KMS-11 (cell line): ENCODE measurements at regions not wholly inside any gene's neighbourhood (a gene's known extent, or its start where the extent isn't known, plus 50 kb on each side); places are given as distances from the start of the nearest gene placed in this dataset.

ENCODE experiments used
- H2AFZ ChIP-seq: fragments of 200-600 bp; sonication (generic); 2 replicates; pipeline ENCODE4 v1.6.1; 2016; ENCODE audit warnings: antibody characterized with exemption, mixed run types, low read depth
- H3K27ac ChIP-seq: fragments of 200-600 bp; sonication (generic); 2 replicates; pipeline ENCODE4 v1.6.1; 2016; ENCODE audit warnings: mild to moderate bottlenecking, mixed run types
- H3K27me3 ChIP-seq: fragments of 200-600 bp; sonication (generic); 2 replicates; pipeline ENCODE4 v1.6.1; 2017; ENCODE audit warnings: mild to moderate bottlenecking, low read depth, mixed run types, moderate library complexity; ENCODE audit not compliant: insufficient read depth
- H3K36me3 ChIP-seq: fragments of 200-600 bp; sonication (generic); 2 replicates; pipeline ENCODE4 v1.6.1; 2017; ENCODE audit warnings: mild to moderate bottlenecking, mixed run types; ENCODE audit not compliant: insufficient read depth
- H3K4me1 ChIP-seq: fragments of 200-600 bp; sonication (generic); 2 replicates; pipeline ENCODE4 v1.6.1; 2016; ENCODE audit warnings: mild to moderate bottlenecking, low read depth, mixed run types; ENCODE audit not compliant: poor library complexity, severe bottlenecking
- H3K4me2 ChIP-seq: fragments of 200-600 bp; sonication (generic); 2 replicates; pipeline ENCODE4 v1.7.0; 2016; ENCODE audit warnings: mild to moderate bottlenecking, mixed run types
- H3K4me3 ChIP-seq: fragments of 200-600 bp; sonication (generic); IDR thresholded peaks from 2 replicates; pipeline ENCODE4 v1.6.1; 2017; ENCODE audit warnings: low read depth, low read length, mixed read lengths; ENCODE audit not compliant: insufficient read depth
- H3K79me2 ChIP-seq: fragments of 200-600 bp; sonication (generic); 2 replicates; pipeline ENCODE4 v1.6.1; 2016; ENCODE audit warnings: low read depth, mixed run types; ENCODE audit not compliant: insufficient read depth
- H3K9ac ChIP-seq: fragments of 200-600 bp; sonication (generic); 2 replicates; pipeline ENCODE4 v1.6.1; 2016; ENCODE audit warnings: mild to moderate bottlenecking, mixed run types
- H4K20me1 ChIP-seq: fragments of 200-600 bp; sonication (generic); 2 replicates; pipeline ENCODE4 v1.6.1; 2016; ENCODE audit warnings: mild to moderate bottlenecking, mixed run types; ENCODE audit not compliant: insufficient read depth
- TF ChIP-seq, protein P1 (sequence below): fragments of 200-600 bp; sonication (generic); conservative IDR thresholded peaks from 2 replicates; pipeline ENCODE4 v1.6.1; 2017; ENCODE audit warnings: low read depth, mild to moderate bottlenecking, antibody characterized with exemption, low read length, moderate library complexity, mixed read lengths

DNA sequence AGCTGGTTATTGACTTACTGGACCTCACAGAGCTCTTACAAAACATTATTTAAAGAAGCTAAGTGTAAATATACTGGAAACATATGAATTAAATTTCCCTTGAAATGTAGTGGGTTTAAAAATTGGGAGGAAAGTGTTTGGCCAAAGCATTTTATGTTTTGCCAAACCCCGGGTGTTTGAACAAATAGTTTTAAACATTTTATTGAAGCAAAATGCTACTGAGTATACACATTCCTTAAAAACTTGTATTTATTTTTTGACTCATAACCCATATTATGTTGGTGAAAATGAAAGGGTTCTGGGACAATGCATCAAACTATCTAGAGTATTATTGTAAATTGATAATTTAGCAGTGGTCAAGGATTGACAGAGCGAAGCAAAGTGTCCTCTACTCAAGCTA, 1048.5 kb downstream of the SLC6A15 start:
- TF ChIP-seq, protein P1, sequence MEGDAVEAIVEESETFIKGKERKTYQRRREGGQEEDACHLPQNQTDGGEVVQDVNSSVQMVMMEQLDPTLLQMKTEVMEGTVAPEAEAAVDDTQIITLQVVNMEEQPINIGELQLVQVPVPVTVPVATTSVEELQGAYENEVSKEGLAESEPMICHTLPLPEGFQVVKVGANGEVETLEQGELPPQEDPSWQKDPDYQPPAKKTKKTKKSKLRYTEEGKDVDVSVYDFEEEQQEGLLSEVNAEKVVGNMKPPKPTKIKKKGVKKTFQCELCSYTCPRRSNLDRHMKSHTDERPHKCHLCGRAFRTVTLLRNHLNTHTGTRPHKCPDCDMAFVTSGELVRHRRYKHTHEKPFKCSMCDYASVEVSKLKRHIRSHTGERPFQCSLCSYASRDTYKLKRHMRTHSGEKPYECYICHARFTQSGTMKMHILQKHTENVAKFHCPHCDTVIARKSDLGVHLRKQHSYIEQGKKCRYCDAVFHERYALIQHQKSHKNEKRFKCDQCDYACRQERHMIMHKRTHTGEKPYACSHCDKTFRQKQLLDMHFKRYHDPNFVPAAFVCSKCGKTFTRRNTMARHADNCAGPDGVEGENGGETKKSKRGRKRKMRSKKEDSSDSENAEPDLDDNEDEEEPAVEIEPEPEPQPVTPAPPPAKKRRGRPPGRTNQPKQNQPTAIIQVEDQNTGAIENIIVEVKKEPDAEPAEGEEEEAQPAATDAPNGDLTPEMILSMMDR = no peak
- Histone ChIP-seq H3K36me3 (no peaks in the 10 kb centered on the region), H3K4me1 (peaks cover 7% of the 10 kb centered on the region), H4K20me1 (no peaks in the 10 kb centered on the region), H3K4me3 (no peak overlapping the region), H2AFZ (no peak overlapping the region), H3K79me2 (no peaks in the 10 kb centered on the region), H3K4me2 (no peak overlapping the region), H3K9ac (no peak overlapping the region), H3K27me3 (no peaks in the 10 kb centered on the region), H3K27ac (no peak overlapping the region)

GRCh38 chr12:83859021-83859420, 1053.6 kb downstream of the SLC6A15 start:
- H3K79me2 ChIP-seq = no peaks in the 10 kb centered on the region
- no peak overlapping the region for H3K27ac ChIP-seq
- no peak overlapping the region for H3K9ac ChIP-seq
- H2AFZ ChIP-seq = no peak overlapping the region
- no peaks in the 10 kb centered on the region for H3K36me3 ChIP-seq
- H3K4me1 ChIP-seq = no peaks in the 10 kb centered on the region
- H3K4me3 ChIP-seq = no peak overlapping the region
- TF ChIP-seq, protein P1 = no peak
- H3K27me3 ChIP-seq = no peaks in the 10 kb centered on the region
- no peak overlapping the region for H3K4me2 ChIP-seq
- H4K20me1 ChIP-seq = no peaks in the 10 kb centered on the region

DNA sequence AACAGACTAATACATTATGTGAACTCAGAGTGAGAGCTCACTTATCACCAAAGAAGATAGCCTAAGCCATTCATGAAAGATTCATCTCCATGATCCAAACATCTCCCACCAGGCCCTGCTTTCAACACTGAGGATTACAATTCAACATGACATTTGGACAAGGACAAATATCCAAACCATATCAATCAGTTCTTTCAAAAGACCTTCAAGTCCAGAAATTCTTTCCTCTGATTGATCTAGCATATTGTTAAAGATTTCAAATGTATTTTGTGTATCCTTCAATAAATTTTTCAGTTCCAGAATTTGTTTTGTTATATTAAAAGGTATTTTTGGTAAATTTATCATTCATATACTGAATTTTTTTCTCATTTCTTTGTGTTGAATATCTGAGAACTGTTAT, 1055.8 kb downstream of the SLC6A15 start:
- H3K36me3 ChIP-seq = no peaks in the 10 kb centered on the region
- H3K27ac ChIP-seq = no peak overlapping the region
- H4K20me1 ChIP-seq = no peaks in the 10 kb centered on the region
- H2AFZ ChIP-seq = no peak overlapping the region
- H3K27me3 ChIP-seq = no peaks in the 10 kb centered on the region
- H3K4me2 ChIP-seq = no peak overlapping the region
- H3K79me2 ChIP-seq = no peaks in the 10 kb centered on the region
- no peak overlapping the region for H3K4me3 ChIP-seq
- H3K4me1 ChIP-seq = no peaks in the 10 kb centered on the region
- H3K9ac ChIP-seq = no peak overlapping the region
- TF ChIP-seq, protein P1 = no peak

DNA sequence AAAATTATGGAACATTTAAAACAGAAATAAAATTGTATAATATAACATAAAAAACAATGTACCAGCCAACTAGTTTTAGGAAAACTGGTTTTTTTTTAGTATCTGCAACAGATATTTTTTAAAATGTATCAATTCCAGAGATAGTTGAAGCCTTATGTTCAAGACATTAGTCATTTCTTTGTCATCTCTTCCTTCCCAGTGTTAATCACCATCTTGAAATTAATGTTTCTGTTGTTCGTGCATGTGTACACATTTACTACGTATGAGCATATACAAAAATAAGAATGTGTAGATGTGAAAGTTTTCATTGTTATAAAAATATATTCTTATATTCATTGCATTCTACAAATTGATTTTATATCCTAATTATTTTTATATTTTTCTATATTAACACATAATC, 1062.1 kb downstream of the SLC6A15 start:
- Histone ChIP-seq H2AFZ (no peak overlapping the region), H3K4me3 (no peak overlapping the region), H3K4me2 (no peak overlapping the region), H3K36me3 (no peaks in the 10 kb centered on the region), H3K9ac (no peak overlapping the region), H3K4me1 (no peaks in the 10 kb centered on the region), H3K27ac (no peak overlapping the region), H3K79me2 (no peaks in the 10 kb centered on the region), H4K20me1 (no peaks in the 10 kb centered on the region), H3K27me3 (no peaks in the 10 kb centered on the region)
- TF ChIP-seq, protein P1 = no peak
